Right renal pelvis (tissue), 4 donors: ENCODE measurements at regions not wholly inside any gene's neighbourhood (a gene's known extent, or its start where the extent isn't known, plus 50 kb on each side); places are given as distances from the start of the nearest gene placed in this dataset.
"Not testable (repeated sequence)": the region's sequence is repeated elsewhere in the genome, so short reads cannot be mapped to it uniquely, and the experiment has no call there.

Experiments
- DNase-seq, 4 donors: peaks; one replicate each; pipeline ENCODE4 v3.0.0-alpha.2; 2013; ENCODE audit warnings: low read depth in 4 of 4, low spot score in 3 of 4, missing footprints in 1 of 4

- no peak for DNase-seq
Measured at GRCh38 chr3:27779176-27779575, 57.1 kb upstream of the EOMES start.

- DNase-seq: no peak
Measured at GRCh38 chr3:27789420-27789819, 67.3 kb upstream of the EOMES start.

- no peak for DNase-seq
Measured at GRCh38 chr3:27791956-27792355, 69.8 kb upstream of the EOMES start.

- DNase-seq: no peak
Measured at GRCh38 chr3:27792869-27793268, 70.7 kb upstream of the EOMES start.

- DNase-seq: no peak
Measured at GRCh38 chr3:27794211-27794610, 72.1 kb upstream of the EOMES start.

GRCh38 chr3:27796365-27796875 is 74.3 kb upstream of the EOMES start:
- DNase-seq: no peak

GRCh38 chr3:27797773-27798172 is 75.7 kb upstream of the EOMES start:
- no peak for DNase-seq

- no peak for DNase-seq
Measured at GRCh38 chr3:27800261-27800660, 78.1 kb upstream of the EOMES start.

- no peak for DNase-seq
Measured at GRCh38 chr3:27802425-27802824, 80.3 kb upstream of the EOMES start.

- no peak for DNase-seq
Measured at GRCh38 chr3:27802849-27803248, 80.7 kb upstream of the EOMES start.

GRCh38 chr3:27805282-27805681 is 83.2 kb upstream of the EOMES start:
- DNase-seq: no peak

GRCh38 chr3:27813255-27813654 is 91.1 kb upstream of the EOMES start:
- no peak for DNase-seq

- DNase-seq: not testable (repeated sequence)
Measured at GRCh38 chr3:27821609-27822008, 99.5 kb upstream of the EOMES start.

GRCh38 chr3:27824312-27825200 is 102.4 kb upstream of the EOMES start:
- no peak for DNase-seq

GRCh38 chr3:27826448-27826847 is 104.3 kb upstream of the EOMES start:
- no peak for DNase-seq

GRCh38 chr3:27827041-27827440 is 104.9 kb upstream of the EOMES start:
- no peak for DNase-seq

- DNase-seq: no peak
Measured at GRCh38 chr3:27840807-27841594, 118.9 kb upstream of the EOMES start.

- DNase-seq: no peak
Measured at GRCh38 chr3:27844052-27844675, 122.0 kb upstream of the EOMES start.

GRCh38 chr3:27847697-27848096 is 125.6 kb upstream of the EOMES start:
- DNase-seq: no peak

- DNase-seq: no peak
Measured at GRCh38 chr3:27848826-27849225, 126.7 kb upstream of the EOMES start.

- no peak for DNase-seq
Measured at GRCh38 chr3:27859821-27860220, 137.7 kb upstream of the EOMES start.
